ENCODE measurements at regions not wholly inside any gene's neighbourhood (a gene's known extent, or its start where the extent isn't known, plus 50 kb on each side); places are given as distances from the start of the nearest gene placed in this dataset.

DNA sequence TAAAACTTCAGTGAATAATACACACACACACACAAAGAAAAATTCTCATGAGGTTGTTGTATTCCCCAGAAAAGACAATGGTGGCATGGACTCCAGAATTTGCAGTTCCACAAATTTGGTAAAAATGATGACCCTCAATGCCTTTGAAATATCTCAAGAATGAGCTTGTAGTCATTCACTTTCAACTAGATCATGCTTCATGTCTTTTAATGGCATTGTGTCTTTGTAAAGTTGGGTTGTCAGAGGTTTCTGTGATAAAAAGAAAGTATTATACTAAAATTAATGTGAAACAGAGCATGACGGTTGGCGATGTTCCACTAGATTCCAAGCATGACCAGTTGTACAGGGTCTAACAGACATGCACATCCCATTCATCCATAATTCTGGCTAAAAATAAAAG lies 685.0 kb upstream of the FRG1 start:
- TF ChIP-seq POLR2A (IDR thresholded peaks at IDR 0.05): no peak
- TF ChIP-seq, protein P1, sequence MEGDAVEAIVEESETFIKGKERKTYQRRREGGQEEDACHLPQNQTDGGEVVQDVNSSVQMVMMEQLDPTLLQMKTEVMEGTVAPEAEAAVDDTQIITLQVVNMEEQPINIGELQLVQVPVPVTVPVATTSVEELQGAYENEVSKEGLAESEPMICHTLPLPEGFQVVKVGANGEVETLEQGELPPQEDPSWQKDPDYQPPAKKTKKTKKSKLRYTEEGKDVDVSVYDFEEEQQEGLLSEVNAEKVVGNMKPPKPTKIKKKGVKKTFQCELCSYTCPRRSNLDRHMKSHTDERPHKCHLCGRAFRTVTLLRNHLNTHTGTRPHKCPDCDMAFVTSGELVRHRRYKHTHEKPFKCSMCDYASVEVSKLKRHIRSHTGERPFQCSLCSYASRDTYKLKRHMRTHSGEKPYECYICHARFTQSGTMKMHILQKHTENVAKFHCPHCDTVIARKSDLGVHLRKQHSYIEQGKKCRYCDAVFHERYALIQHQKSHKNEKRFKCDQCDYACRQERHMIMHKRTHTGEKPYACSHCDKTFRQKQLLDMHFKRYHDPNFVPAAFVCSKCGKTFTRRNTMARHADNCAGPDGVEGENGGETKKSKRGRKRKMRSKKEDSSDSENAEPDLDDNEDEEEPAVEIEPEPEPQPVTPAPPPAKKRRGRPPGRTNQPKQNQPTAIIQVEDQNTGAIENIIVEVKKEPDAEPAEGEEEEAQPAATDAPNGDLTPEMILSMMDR (IDR thresholded peaks at IDR 0.05): no peak

Measured in lower leg skin (tissue), 3 donors.